SIG-M5 treated with dmso at 0.1 percent for 504 hours (cell line): ENCODE measurements at regions not wholly inside any gene's neighbourhood (a gene's known extent, or its start where the extent isn't known, plus 50 kb on each side); places are given as distances from the start of the nearest gene placed in this dataset.

Source experiments
- DNase-seq: peaks from one replicate; lab custom pipeline; 2025; ENCODE audit not compliant: unreplicated experiment; lab: John Stamatoyannopoulos, UW

GRCh38 chrX:116605576-116605975, 142.8 kb upstream of the CT83 start:
- no peak for DNase-seq

GRCh38 chrX:116596010-116596409, 133.2 kb upstream of the CT83 start:
- DNase-seq: no peak
